SH-SY5Y (cell line): ENCODE measurements at regions not wholly inside any gene's neighbourhood (a gene's known extent, or its start where the extent isn't known, plus 50 kb on each side); places are given as distances from the start of the nearest gene placed in this dataset.

ENCODE experiments used
- GATA2 ChIP-seq: IDR thresholded peaks from 2 replicates; pipeline ENCODE4 v1.6.1; 2011; ENCODE audit warnings: mild to moderate bottlenecking, low read depth, low read length
- GATA3 ChIP-seq: IDR thresholded peaks from 2 replicates; pipeline ENCODE4 v1.6.1; 2011; ENCODE audit warnings: low read depth, mild to moderate bottlenecking, low read length, moderate library complexity

DNA sequence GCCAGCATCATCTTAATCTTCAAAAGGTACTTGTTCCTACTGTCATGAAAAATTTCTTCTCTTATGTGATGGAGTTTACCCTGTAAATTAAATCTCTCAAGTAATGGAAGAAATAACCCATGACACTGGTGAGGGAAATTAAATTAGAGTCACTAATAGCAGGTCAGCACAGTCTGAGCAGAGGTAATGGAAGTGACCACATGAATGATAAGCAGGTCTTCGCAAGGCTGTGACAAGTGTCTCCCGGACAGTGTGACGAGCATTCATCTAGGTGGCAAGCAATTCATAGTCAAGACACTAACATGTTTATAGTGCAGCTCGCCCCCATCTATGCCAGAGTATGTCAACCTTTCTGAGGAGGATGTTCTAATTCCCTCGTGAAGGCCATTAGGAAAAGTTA, 249.2 kb downstream of the FRK start:
- TF ChIP-seq GATA3 (no peak), GATA2 (no peak)
